Stomach (tissue), 8 donors: ENCODE measurements at regions not wholly inside any gene's neighbourhood (a gene's known extent, or its start where the extent isn't known, plus 50 kb on each side); places are given as distances from the start of the nearest gene placed in this dataset.
A peak's percentile ranks its signal among the peaks of the same experiment; 100 is the strongest.

Experiments used
- DNase-seq, 2 donors: peaks; one replicate each; pipeline versions ENCODE4 v3.0.0 to v3.0.0-alpha.2; 2013 to 2019
- H3K27ac ChIP-seq, 5 donors: fragments of 200-600 bp in 4 of 5; sonication (generic) in 4 of 5; one replicate each; pipeline ENCODE4 v1.5.1; 2013 to 2019; ENCODE audit warnings: mild to moderate bottlenecking in 1 of 5, moderate library complexity in 1 of 5
- H3K27me3 ChIP-seq, 3 donors: fragments of 200-600 bp; sonication (generic); one replicate each; pipeline ENCODE4 v1.5.1; 2017 to 2019; ENCODE audit warnings: mixed run types in 1 of 3
- H3K36me3 ChIP-seq, 4 donors: fragments of 200-600 bp; sonication (generic); 1 replicate in 3 of 4; 2 replicates in 1 of 4; pipeline ENCODE4 v1.5.1; 2016 to 2019
- H3K4me1 ChIP-seq, 4 donors: fragments of 200-600 bp; sonication (generic); one replicate each; pipeline ENCODE4 v1.5.1; 2016 to 2019
- H3K4me3 ChIP-seq, 4 donors: fragments of 200-600 bp; sonication (generic) in 3 of 4; one replicate each; pipeline ENCODE4 v1.5.1; 2016 to 2019; ENCODE audit warnings: mild to moderate bottlenecking in 1 of 4
- H3K9me3 ChIP-seq, 4 donors: fragments of 200-600 bp; sonication (generic); one replicate each; pipeline ENCODE4 v1.5.1; 2016 to 2019
- CTCF ChIP-seq, 7 experiments: fragments of 450-650 bp in 4 of 7; fragments of 200-600 bp in 3 of 7; sonication (generic) in 3 of 7; IDR thresholded peaks; one replicate each; pipeline ENCODE4 v1.5.1; 2016 to 2019; ENCODE audit warnings: antibody characterized with exemption in 7 of 7, control low read depth in 2 of 7, mild to moderate bottlenecking in 1 of 7
- EP300 ChIP-seq: sonication (generic); formaldehyde crosslinking; IDR thresholded peaks from one replicate; pipeline ENCODE4 v1.6.1; 2017; ENCODE audit warnings: antibody characterized with exemption
- POLR2A ChIP-seq, 4 donors: fragments of 450-650 bp; IDR thresholded peaks; one replicate each; pipeline ENCODE4 v1.6.1; 2016; ENCODE audit warnings: antibody characterized with exemption in 4 of 4, control low read depth in 2 of 4, mild to moderate bottlenecking in 1 of 4, moderate library complexity in 1 of 4
- POLR2AphosphoS5 ChIP-seq, 3 donors: sonication (generic); formaldehyde crosslinking; IDR thresholded peaks; one replicate each; pipeline ENCODE4 v1.6.1; 2016; ENCODE audit warnings: antibody characterized with exemption in 3 of 3
- WGBS, 5 donors: extraction: QIAGEN DNeasy Blood & Tissue Kit in 3 of 5; methylation state at CpG; one replicate each; pipeline versions ENCODE4 v1.1.5 to v1.1.7; 2013 to 2018; 5-methylcytosine and 5-hydroxymethylcytosine counted together
- intact Hi-C: fragments of 100-400 bp; cut with DNase I; formaldehyde crosslinking; loops from one replicate; pipeline ENCODE4 v1.15.1; 2023; ENCODE audit warnings: low total_unique reads
- donor health status: healthy with polysubstance abuse.
- donor health status: Bipolar disorder and iron deficiency.
- donor health status: healthy.

- DNase-seq, result no peak
- Histone ChIP-seq H3K4me1 (peaks cover 7 to 14% (median 10%) of the 10 kb centered on the region in 4 donors), H3K9me3 (no peaks in the 10 kb centered on the region), H3K27ac (no peak overlapping the region), H3K27me3 (no peaks in the 10 kb centered on the region), H3K4me3 (no peak overlapping the region), H3K36me3 (no peaks in the 10 kb centered on the region)
- 88 to 100% (median 90%) methylated on average over 6 of the region's 6 CpGs for WGBS, 5 donors
- intact Hi-C loops, result no loop called here
- TF ChIP-seq CTCF (IDR thresholded peaks at IDR 0.05), result no peak
These were observed 196.5 kb upstream of the CST7 start for GRCh38 chr20:24752612-24753011.

DNA sequence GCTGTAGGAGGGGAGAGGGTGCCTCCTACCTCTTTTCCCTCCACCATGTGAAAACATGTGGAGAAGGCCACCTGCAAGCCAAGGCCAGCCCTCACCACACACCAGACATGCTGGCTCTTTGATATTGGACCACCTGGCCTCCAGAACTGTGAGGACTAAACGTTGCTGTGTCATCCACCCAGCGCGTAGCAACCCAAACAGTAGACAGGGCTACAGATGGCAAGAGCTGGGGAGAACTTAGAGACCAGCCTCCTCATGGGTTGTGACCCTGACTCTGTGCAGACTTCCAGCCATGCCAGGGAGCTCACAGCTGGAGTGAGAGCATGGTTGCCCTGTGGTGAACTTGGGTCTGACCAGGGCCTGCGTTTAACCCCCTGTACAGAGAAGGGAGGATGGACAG lies 195.9 kb upstream of the CST7 start:
- 62 to 85% (median 80%) methylated on average over 4 of the region's 4 CpGs for WGBS, 5 donors
- Histone ChIP-seq H3K36me3 (no peaks in the 10 kb centered on the region), H3K27ac (no peak overlapping the region), H3K9me3 (no peaks in the 10 kb centered on the region), H3K4me3 (no peak overlapping the region), H3K27me3 (no peaks in the 10 kb centered on the region), H3K4me1 (peaks cover 7 to 14% (median 10%) of the 10 kb centered on the region in 4 donors)
- TF ChIP-seq POLR2A (IDR thresholded peaks at IDR 0.05) (no peak), EP300 (no peak), POLR2AphosphoS5 (IDR thresholded peaks at IDR 0.05) (no peak), CTCF (IDR thresholded peaks at IDR 0.05) (no peak)
- DNase-seq, result peak in 1 of 2 donors; percentile 11
- intact Hi-C loops, result no loop called here

GRCh38 chr20:24754691-24755090 lies 194.4 kb upstream of the CST7 start:
- no peak overlapping the region for H3K27ac ChIP-seq
- WGBS, 5 donors, result 70 to 82% (median 79%) methylated on average over 6 of the region's 6 CpGs
- DNase-seq, result peak in 1 of 2 donors; percentile 16
- intact Hi-C loops, result no loop called here
- H3K36me3 ChIP-seq, result no peaks in the 10 kb centered on the region
- H3K27me3 ChIP-seq, result no peaks in the 10 kb centered on the region
- H3K4me3 ChIP-seq, result no peak overlapping the region
- no peaks in the 10 kb centered on the region for H3K9me3 ChIP-seq
- TF ChIP-seq EP300, result no peak
- no peak for TF ChIP-seq POLR2AphosphoS5 (IDR thresholded peaks at IDR 0.05)
- no peak for TF ChIP-seq CTCF (IDR thresholded peaks at IDR 0.05)
- TF ChIP-seq POLR2A (IDR thresholded peaks at IDR 0.05), result no peak
- peaks cover 7 to 14% (median 10%) of the 10 kb centered on the region in 4 donors for H3K4me1 ChIP-seq

DNA sequence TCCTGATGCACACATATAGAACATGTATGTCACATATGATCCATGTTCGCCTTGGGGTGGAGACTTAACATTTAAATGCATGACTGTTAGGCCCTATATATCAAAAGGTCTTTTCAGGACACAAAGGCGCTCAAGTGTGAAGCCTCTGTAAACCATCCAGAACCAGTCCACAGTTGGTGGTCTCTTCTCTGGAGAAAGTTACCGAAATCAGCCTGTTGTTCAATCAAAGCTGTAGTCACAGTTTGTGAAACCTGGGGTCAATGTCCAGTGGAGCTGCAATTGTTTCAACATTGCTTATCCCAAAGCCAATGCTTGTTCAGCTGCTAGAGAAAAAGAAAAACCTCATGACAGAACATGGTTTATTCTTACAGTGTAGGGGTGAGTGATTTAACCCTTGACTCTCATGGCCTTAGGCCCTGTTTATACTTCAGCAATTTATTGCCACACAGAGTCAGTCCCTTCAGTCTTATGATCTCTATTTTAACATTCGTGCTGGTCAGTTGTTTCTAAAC lies 193.6 kb upstream of the CST7 start:
- Histone ChIP-seq H3K4me1 (peaks cover 7 to 14% (median 10%) of the 10 kb centered on the region in 4 donors), H3K27ac (peak overlapping the region in 1 of 5 donors; percentile 23), H3K9me3 (peaks cover 0 to 3% (median 3%) of the 10 kb centered on the region in 4 donors), H3K27me3 (no peaks in the 10 kb centered on the region), H3K4me3 (no peak overlapping the region), H3K36me3 (no peaks in the 10 kb centered on the region)
- intact Hi-C loops, result no loop called here
- 48 to 61% (median 54%) methylated on average over 4 of the region's 4 CpGs for WGBS, 5 donors
- TF ChIP-seq CTCF (IDR thresholded peaks at IDR 0.05), result no peak
- peak in 1 of 3 donors; percentile 25 for TF ChIP-seq POLR2AphosphoS5 (IDR thresholded peaks at IDR 0.05)
- peak; percentile 18 to 63 for DNase-seq
